Adrenal gland (tissue), 9 donors: ENCODE measurements at regions not wholly inside any gene's neighbourhood (a gene's known extent, or its start where the extent isn't known, plus 50 kb on each side); places are given as distances from the start of the nearest gene placed in this dataset.
"Not testable (repeated sequence)": the region's sequence is repeated elsewhere in the genome, so short reads cannot be mapped to it uniquely, and the experiment has no call there.

ENCODE experiments used
- DNase-seq, 7 donors: peaks; one replicate each; pipeline ENCODE4 v3.0.0-alpha.2; 2019 to 2020
- H3K27ac ChIP-seq, 5 donors: fragments of 200-600 bp; sonication (generic) in 4 of 5; 1 replicate in 3 of 5; 2 replicates in 2 of 5; pipeline versions ENCODE4 v1.5.1 to v1.8.0; 2016 to 2020; ENCODE audit warnings: mild to moderate bottlenecking in 1 of 5
- H3K27me3 ChIP-seq: fragments of 200-600 bp; 2 replicates; pipeline ENCODE4 v1.8.0; 2021
- H3K36me3 ChIP-seq, 2 donors: fragments of 200-600 bp; replicated peaks in 1 of 2; 1 replicate in 1 of 2; 2 replicates in 1 of 2; pipeline versions ENCODE4 v1.5.1 to v1.8.0; 2018 to 2022
- H3K4me1 ChIP-seq, 2 donors: fragments of 200-600 bp; replicated peaks in 1 of 2; 1 replicate in 1 of 2; 2 replicates in 1 of 2; pipeline versions ENCODE4 v1.5.1 to v1.8.0; 2018 to 2021
- H3K4me3 ChIP-seq, 4 donors: fragments of 200-600 bp; sonication (generic) in 3 of 4; one replicate each; pipeline ENCODE4 v1.5.1; 2016 to 2018
- H3K9me3 ChIP-seq, 3 donors: fragments of 200-600 bp; sonication (generic) in 1 of 3; replicated peaks in 1 of 3; 1 replicate in 2 of 3; 2 replicates in 1 of 3; pipeline versions ENCODE4 v1.5.1 to v1.8.0; 2016 to 2021
- CTCF ChIP-seq, 6 experiments: fragments of 450-650 bp in 4 of 6; fragments of 200-600 bp in 2 of 6; sonication (generic) in 1 of 6; IDR thresholded peaks; 1 replicate in 5 of 6; 2 replicates in 1 of 6; pipeline versions ENCODE4 v1.5.1 to v1.8.0; 2016 to 2021; ENCODE audit warnings: antibody characterized with exemption in 6 of 6, mild to moderate bottlenecking in 2 of 6, moderate library complexity in 1 of 6
- POLR2A ChIP-seq, 2 donors: fragments of 450-650 bp; IDR thresholded peaks; one replicate each; pipeline ENCODE4 v1.6.1; 2017; ENCODE audit warnings: antibody characterized with exemption in 2 of 2, mild to moderate bottlenecking in 2 of 2, moderate library complexity in 1 of 2
- WGBS, 4 donors: extraction: QIAGEN DNeasy Blood & Tissue Kit in 2 of 4; methylation state at CpG; one replicate each; pipeline versions ENCODE4 v1.1.5 to v1.1.7; 2013 to 2017; 5-methylcytosine and 5-hydroxymethylcytosine counted together
- intact Hi-C, 2 donors: fragments of 100-400 bp; cut with DNase I; formaldehyde crosslinking; loops; one replicate each; pipeline versions ENCODE4 v1.14.1 to v1.15.0; 2022 to 2023
- donor health status: healthy with polysubstance abuse.
- donor health status: Bipolar disorder and iron deficiency.
- donor health status: DM: yes; HTN: yes; CAD: no.
- donor health status: DM: no; HTN: no; CAD: no.
- donor health status: DM: no; HTN: no; CAD: no.

- 70 to 80% (median 76%) methylated on average over 4 of the region's 4 CpGs for whole genome bisulfite sequencing, 4 donors
These were observed 1004.4 kb upstream of the DDX18 start for GRCh38 chr2:116810071-116810470.

GRCh38 chr2:116810645-116811044 lies 1003.8 kb upstream of the DDX18 start:
- Histone ChIP-seq H3K27me3 (no peaks in the 10 kb centered on the region), H3K36me3 (no peaks in the 10 kb centered on the region), H3K9me3 (no peaks in the 10 kb centered on the region), H3K27ac (no peak overlapping the region), H3K4me1 (no peaks in the 10 kb centered on the region), H3K4me3 (no peak overlapping the region)
- intact Hi-C loops, result no loop called here
- no peak for DNase-seq
- WGBS, 4 donors, result 36 to 88% (median 62%) methylated on average over 1 of the region's 1 CpG
- TF ChIP-seq POLR2A (IDR thresholded peaks at IDR 0.05), result no peak

More at GRCh38 chr2:116810071-116810470, 1004.4 kb upstream of the DDX18 start:
- Histone ChIP-seq H3K4me3 (no peak overlapping the region), H3K9me3 (no peaks in the 10 kb centered on the region), H3K36me3 (no peaks in the 10 kb centered on the region), H3K27me3 (no peaks in the 10 kb centered on the region), H3K4me1 (no peaks in the 10 kb centered on the region), H3K27ac (no peak overlapping the region)
- intact Hi-C loops, result no loop called here
- DNase-seq, result no peak
- TF ChIP-seq POLR2A (IDR thresholded peaks at IDR 0.05), result no peak
- no peak for TF ChIP-seq CTCF (IDR thresholded peaks at IDR 0.05)

GRCh38 chr2:116819355-116819754 lies 995.1 kb upstream of the DDX18 start:
- intact Hi-C loops, result no loop called here
- H3K27ac ChIP-seq, result no peak overlapping the region
- TF ChIP-seq CTCF (IDR thresholded peaks at IDR 0.05) (no peak), POLR2A (IDR thresholded peaks at IDR 0.05) (no peak)

GRCh38 chr2:116820986-116821385 lies 993.5 kb upstream of the DDX18 start:
- no peaks in the 10 kb centered on the region for H3K36me3 ChIP-seq
- DNase-seq, result no peak
- TF ChIP-seq POLR2A (IDR thresholded peaks at IDR 0.05) (no peak), CTCF (IDR thresholded peaks at IDR 0.05) (no peak)
- H3K4me3 ChIP-seq, result no peak overlapping the region
- WGBS, 4 donors, result 80 to 100% (median 93%) methylated on average over 1 of the region's 1 CpG
- H3K27ac ChIP-seq, result no peak overlapping the region
- intact Hi-C loops, result no loop called here
- H3K27me3 ChIP-seq, result no peaks in the 10 kb centered on the region
- no peaks in the 10 kb centered on the region for H3K9me3 ChIP-seq
- no peaks in the 10 kb centered on the region for H3K4me1 ChIP-seq

More at GRCh38 chr2:116819355-116819754, 995.1 kb upstream of the DDX18 start:
- Histone ChIP-seq H3K4me3 (no peak overlapping the region), H3K27me3 (no peaks in the 10 kb centered on the region), H3K4me1 (no peaks in the 10 kb centered on the region), H3K9me3 (no peaks in the 10 kb centered on the region), H3K36me3 (no peaks in the 10 kb centered on the region)
- no peak for DNase-seq

GRCh38 chr2:116829543-116829942 lies 984.9 kb upstream of the DDX18 start:
- DNase-seq, H3K36me3 ChIP-seq, H3K4me1 ChIP-seq, H3K4me3 ChIP-seq, H3K27me3 ChIP-seq, H3K9me3 ChIP-seq, H3K27ac ChIP-seq, intact Hi-C loops: not testable (repeated sequence)
- 77 to 90% (median 85%) methylated on average over 11 to 16 of the region's 16 CpGs for WGBS, 4 donors
